CD14-positive monocyte (primary cell): ENCODE measurements at regions not wholly inside any gene's neighbourhood (a gene's known extent, or its start where the extent isn't known, plus 50 kb on each side); places are given as distances from the start of the nearest gene placed in this dataset.

Experiments used
- DNase-seq, 3 donors: peaks; one replicate each; pipeline ENCODE4 v3.0.0-alpha.2; 2011 to 2022
- H2AFZ ChIP-seq: 2 replicates; pipeline ENCODE4 v1.6.0; 2012; ENCODE audit warnings: mild to moderate bottlenecking, low read depth, low read length, inconsistent platforms; ENCODE audit not compliant: insufficient read depth, poor library complexity, severe bottlenecking
- H3K27ac ChIP-seq, 2 donors: 1 replicate in 1 of 2; 2 replicates in 1 of 2; pipeline ENCODE4 v1.5.1; 2012 to 2013; ENCODE audit warnings: low read length in 2 of 2, control low read depth in 1 of 2, inconsistent platforms in 1 of 2, low read depth in 1 of 2, mild to moderate bottlenecking in 1 of 2
- H3K27me3 ChIP-seq, 2 donors: one replicate each; pipeline versions ENCODE4 v1.6.0 to v1.6.1; 2011 to 2013; ENCODE audit warnings: low read length in 2 of 2; ENCODE audit not compliant: control insufficient read depth in 2 of 2, insufficient read depth in 2 of 2
- H3K36me3 ChIP-seq, 2 donors: replicated peaks in 1 of 2; 1 replicate in 1 of 2; 2 replicates in 1 of 2; pipeline versions ENCODE4 v1.5.1 to v1.6.1; 2012 to 2013; ENCODE audit warnings: low read length in 2 of 2, control low read depth in 1 of 2, inconsistent platforms in 1 of 2, mild to moderate bottlenecking in 1 of 2; ENCODE audit not compliant: insufficient read depth in 2 of 2, control insufficient read depth in 1 of 2
- H3K4me1 ChIP-seq, 2 donors: 1 replicate in 1 of 2; 2 replicates in 1 of 2; pipeline versions ENCODE4 v1.5.1 to v1.6.1; 2012 to 2013; ENCODE audit warnings: low read length in 2 of 2, control low read depth in 1 of 2, inconsistent platforms in 1 of 2, mild to moderate bottlenecking in 1 of 2, moderate library complexity in 1 of 2; ENCODE audit not compliant: insufficient read depth in 2 of 2, control insufficient read depth in 1 of 2
- H3K4me2 ChIP-seq: replicated peaks from 2 replicates; pipeline ENCODE3; 2012; ENCODE audit warnings: low read length, moderate library complexity, mild to moderate bottlenecking; ENCODE audit not compliant: poor library complexity, severe bottlenecking; ENCODE audit errors: extremely low read depth
- H3K4me3 ChIP-seq, 3 experiments: fragments of 200-600 bp in 1 of 3; sonication (generic) in 1 of 3; replicated peaks in 1 of 3; 1 replicate in 2 of 3; 2 replicates in 1 of 3; pipeline ENCODE4 v1.5.1; 2011 to 2013; ENCODE audit warnings: low read length in 3 of 3, mild to moderate bottlenecking in 3 of 3, control low read depth in 2 of 3, low read depth in 2 of 3, inconsistent platforms in 1 of 3, moderate library complexity in 1 of 3
- H3K79me2 ChIP-seq: 2 replicates; pipeline ENCODE4 v1.6.0; 2012; ENCODE audit warnings: mild to moderate bottlenecking, control low read depth, inconsistent platforms, low read length, moderate library complexity; ENCODE audit not compliant: insufficient read depth
- H3K9ac ChIP-seq: 2 replicates; pipeline ENCODE4 v1.6.0; 2017; ENCODE audit warnings: low read length, mild to moderate bottlenecking; ENCODE audit not compliant: insufficient read depth, poor library complexity, severe bottlenecking
- H3K9me3 ChIP-seq, 2 donors: replicated peaks in 1 of 2; 1 replicate in 1 of 2; 2 replicates in 1 of 2; pipeline versions ENCODE4 v1.5.1 to v1.6.1; 2012 to 2013; ENCODE audit warnings: low read length in 2 of 2, control low read depth in 1 of 2; ENCODE audit not compliant: control insufficient read depth in 1 of 2, insufficient read depth in 1 of 2
- H4K20me1 ChIP-seq: 2 replicates; pipeline ENCODE4 v1.6.0; 2012; ENCODE audit warnings: mild to moderate bottlenecking, low read length, control low read depth, moderate library complexity; ENCODE audit not compliant: insufficient read depth
- H3K27ac Mint-ChIP-seq, 7 donors: one replicate each; pipeline ENCODE4 v1.8.0; 2020; ENCODE audit warnings: mild to moderate bottlenecking in 7 of 7, mixed read lengths in 7 of 7, moderate library complexity in 6 of 7, inconsistent platforms in 2 of 7
- H3K27me3 Mint-ChIP-seq, 3 donors: one replicate each; pipeline ENCODE4 v1.8.0; 2021 to 2022; ENCODE audit warnings: low read depth in 3 of 3, mild to moderate bottlenecking in 3 of 3, mixed read lengths in 3 of 3, moderate library complexity in 3 of 3, inconsistent platforms in 1 of 3
- H3K36me3 Mint-ChIP-seq, 2 donors: one replicate each; pipeline ENCODE4 v1.8.0; 2020; ENCODE audit warnings: mixed read lengths in 2 of 2, inconsistent platforms in 1 of 2, mild to moderate bottlenecking in 1 of 2
- H3K4me1 Mint-ChIP-seq: one replicate; pipeline ENCODE4 v1.8.0; 2020; ENCODE audit warnings: mild to moderate bottlenecking, mixed read lengths
- H3K4me3 Mint-ChIP-seq, 2 donors: one replicate each; pipeline ENCODE4 v1.8.0; 2020; ENCODE audit warnings: mild to moderate bottlenecking in 2 of 2, mixed read lengths in 2 of 2, moderate library complexity in 1 of 2
- H3K9me3 Mint-ChIP-seq, 7 donors: one replicate each; pipeline ENCODE4 v1.8.0; 2020 to 2022; ENCODE audit warnings: mixed read lengths in 7 of 7, mild to moderate bottlenecking in 6 of 7, moderate library complexity in 6 of 7, inconsistent platforms in 2 of 7
- WGBS: methylation state at CpG from one replicate; pipeline ENCODE4 v1.1.5; 2013; ENCODE audit warnings: missing lambda C conversion rate; ENCODE audit not compliant: insufficient coverage; 5-methylcytosine and 5-hydroxymethylcytosine counted together
- intact Hi-C, 2 donors: fragments of 100-400 bp; cut with micrococcal nuclease; formaldehyde crosslinking; loops; one replicate each; pipeline versions ENCODE4 v1.15.0 to v1.15.1; 2023
- TF ChIP-seq, protein P1 (sequence below): fragments of 200-600 bp; IDR thresholded peaks from one replicate; pipeline ENCODE4 v1.8.0; 2022; ENCODE audit warnings: antibody characterized with exemption, mild to moderate bottlenecking

- no peaks in the 10 kb centered on the region for H3K79me2 ChIP-seq
- DNase-seq = no peak
- H3K9ac ChIP-seq = no peak overlapping the region
- H4K20me1 ChIP-seq = no peaks in the 10 kb centered on the region
- H3K9me3 ChIP-seq = no peaks in the 10 kb centered on the region
- Mint-ChIP-seq H3K4me3 (no peak overlapping the region), H3K36me3 (no peaks in the 10 kb centered on the region), H3K27me3 (peaks cover 0 to 1% (median 0%) of the 10 kb centered on the region in 3 donors), H3K27ac (no peak overlapping the region), H3K9me3 (peaks cover 0 to 8% (median 2%) of the 10 kb centered on the region in 7 donors), H3K4me1 (no peaks in the 10 kb centered on the region)
- no peak overlapping the region for H2AFZ ChIP-seq
- H3K4me2 ChIP-seq = no peak overlapping the region
- H3K27me3 ChIP-seq = no peaks in the 10 kb centered on the region
- H3K4me3 ChIP-seq = no peak overlapping the region
- no peaks in the 10 kb centered on the region for H3K4me1 ChIP-seq
- TF ChIP-seq, protein P1, sequence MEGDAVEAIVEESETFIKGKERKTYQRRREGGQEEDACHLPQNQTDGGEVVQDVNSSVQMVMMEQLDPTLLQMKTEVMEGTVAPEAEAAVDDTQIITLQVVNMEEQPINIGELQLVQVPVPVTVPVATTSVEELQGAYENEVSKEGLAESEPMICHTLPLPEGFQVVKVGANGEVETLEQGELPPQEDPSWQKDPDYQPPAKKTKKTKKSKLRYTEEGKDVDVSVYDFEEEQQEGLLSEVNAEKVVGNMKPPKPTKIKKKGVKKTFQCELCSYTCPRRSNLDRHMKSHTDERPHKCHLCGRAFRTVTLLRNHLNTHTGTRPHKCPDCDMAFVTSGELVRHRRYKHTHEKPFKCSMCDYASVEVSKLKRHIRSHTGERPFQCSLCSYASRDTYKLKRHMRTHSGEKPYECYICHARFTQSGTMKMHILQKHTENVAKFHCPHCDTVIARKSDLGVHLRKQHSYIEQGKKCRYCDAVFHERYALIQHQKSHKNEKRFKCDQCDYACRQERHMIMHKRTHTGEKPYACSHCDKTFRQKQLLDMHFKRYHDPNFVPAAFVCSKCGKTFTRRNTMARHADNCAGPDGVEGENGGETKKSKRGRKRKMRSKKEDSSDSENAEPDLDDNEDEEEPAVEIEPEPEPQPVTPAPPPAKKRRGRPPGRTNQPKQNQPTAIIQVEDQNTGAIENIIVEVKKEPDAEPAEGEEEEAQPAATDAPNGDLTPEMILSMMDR = no peak
- no peak overlapping the region for H3K27ac ChIP-seq
- no CpG with 5 or more reads among the region's 4 CpGs for WGBS
- H3K36me3 ChIP-seq = no peaks in the 10 kb centered on the region
- intact Hi-C loops = no loop called here
Observed at GRCh38 chr6:48222241-48222640, 111.2 kb upstream of the PTCHD4 start.

DNA sequence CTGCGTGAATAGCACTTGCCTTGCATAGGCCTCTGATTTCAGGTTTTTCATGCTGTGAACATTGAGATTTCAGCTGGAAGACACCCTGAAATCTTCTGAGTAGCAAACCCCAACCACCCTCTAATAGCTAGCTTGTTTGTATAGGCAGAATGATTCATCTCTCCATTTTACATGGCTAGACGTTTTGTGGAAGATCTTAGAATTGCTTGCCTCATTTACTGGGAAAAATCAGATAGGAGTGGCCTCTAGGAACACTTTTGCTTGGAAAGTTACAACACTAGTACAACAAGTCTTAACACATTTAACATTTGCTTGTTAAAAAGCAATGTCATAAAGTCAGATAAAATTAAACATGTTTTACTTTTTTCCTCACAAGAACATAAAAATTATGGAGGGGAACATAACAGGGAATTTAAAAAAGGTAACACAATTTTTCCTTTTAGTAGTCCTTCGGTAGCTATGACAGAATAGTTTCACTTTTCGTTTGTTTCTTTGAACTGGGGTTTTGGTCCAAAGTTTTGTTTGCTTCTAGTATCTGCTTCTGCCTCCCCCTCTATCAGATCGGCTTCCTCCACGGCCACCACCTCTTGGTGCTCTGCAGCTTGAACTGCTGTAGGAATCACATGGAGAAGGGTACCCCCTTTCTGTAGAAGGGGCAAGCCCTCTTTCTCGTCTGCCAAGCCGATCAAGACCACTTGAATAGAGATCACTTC, 102.2 kb upstream of the PTCHD4 start:
- H3K4me1 Mint-ChIP-seq = no peaks in the 10 kb centered on the region
- no peaks in the 10 kb centered on the region for H3K36me3 ChIP-seq
- no peaks in the 10 kb centered on the region for H3K27me3 Mint-ChIP-seq
- peaks cover 0 to 8% (median 3%) of the 10 kb centered on the region in 7 donors for H3K9me3 Mint-ChIP-seq
- 100% methylated on average over 4 of the region's 8 CpGs for WGBS
- no peak for DNase-seq
- H3K27ac ChIP-seq = no peak overlapping the region
- H3K79me2 ChIP-seq = no peaks in the 10 kb centered on the region
- H3K27me3 ChIP-seq = no peaks in the 10 kb centered on the region
- H2AFZ ChIP-seq = no peak overlapping the region
- H3K9ac ChIP-seq = no peak overlapping the region
- H3K4me3 Mint-ChIP-seq = no peak overlapping the region
- H3K4me2 ChIP-seq = no peak overlapping the region
- H3K27ac Mint-ChIP-seq = no peak overlapping the region
- peaks cover 4 to 10% of the 10 kb centered on the region in 2 donors for H3K9me3 ChIP-seq
- H3K4me3 ChIP-seq = no peak overlapping the region
- H3K36me3 Mint-ChIP-seq = no peaks in the 10 kb centered on the region
- H3K4me1 ChIP-seq = no peaks in the 10 kb centered on the region
- TF ChIP-seq, protein P1 = no peak
- H4K20me1 ChIP-seq = no peaks in the 10 kb centered on the region
- intact Hi-C loops = no loop called here
